ENCODE measurements at regions not wholly inside any gene's neighbourhood (a gene's known extent, or its start where the extent isn't known, plus 50 kb on each side); places are given as distances from the start of the nearest gene placed in this dataset.

GRCh38 chr2:188917632-188918031, 56.5 kb upstream of the COL3A1 start:
- DNase-seq (ENCODE audit: low read depth, low spot score): no peak

GRCh38 chr2:188919824-188920223, 54.3 kb upstream of the COL3A1 start:
- no peak for DNase-seq (ENCODE audit: low read depth, low spot score)

GRCh38 chr2:188922191-188922590, 52.0 kb upstream of the COL3A1 start:
- DNase-seq (ENCODE audit: low read depth, low spot score): no peak

All from astrocyte of the hippocampus (primary cell).